ENCODE measurements at regions not wholly inside any gene's neighbourhood (a gene's known extent, or its start where the extent isn't known, plus 50 kb on each side); places are given as distances from the start of the nearest gene placed in this dataset.

- WGBS, 5 donors: 24 to 37% (median 30%) methylated on average over 4 of the region's 4 CpGs
- TF ChIP-seq, protein P1, sequence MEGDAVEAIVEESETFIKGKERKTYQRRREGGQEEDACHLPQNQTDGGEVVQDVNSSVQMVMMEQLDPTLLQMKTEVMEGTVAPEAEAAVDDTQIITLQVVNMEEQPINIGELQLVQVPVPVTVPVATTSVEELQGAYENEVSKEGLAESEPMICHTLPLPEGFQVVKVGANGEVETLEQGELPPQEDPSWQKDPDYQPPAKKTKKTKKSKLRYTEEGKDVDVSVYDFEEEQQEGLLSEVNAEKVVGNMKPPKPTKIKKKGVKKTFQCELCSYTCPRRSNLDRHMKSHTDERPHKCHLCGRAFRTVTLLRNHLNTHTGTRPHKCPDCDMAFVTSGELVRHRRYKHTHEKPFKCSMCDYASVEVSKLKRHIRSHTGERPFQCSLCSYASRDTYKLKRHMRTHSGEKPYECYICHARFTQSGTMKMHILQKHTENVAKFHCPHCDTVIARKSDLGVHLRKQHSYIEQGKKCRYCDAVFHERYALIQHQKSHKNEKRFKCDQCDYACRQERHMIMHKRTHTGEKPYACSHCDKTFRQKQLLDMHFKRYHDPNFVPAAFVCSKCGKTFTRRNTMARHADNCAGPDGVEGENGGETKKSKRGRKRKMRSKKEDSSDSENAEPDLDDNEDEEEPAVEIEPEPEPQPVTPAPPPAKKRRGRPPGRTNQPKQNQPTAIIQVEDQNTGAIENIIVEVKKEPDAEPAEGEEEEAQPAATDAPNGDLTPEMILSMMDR (IDR thresholded peaks at IDR 0.05 in 8 of 11, conservative IDR thresholded peaks at IDR 0.05 in 3 of 11): no peak
- TF ChIP-seq POLR2A (IDR thresholded peaks at IDR 0.05): no peak
- no peak for TF ChIP-seq POLR2AphosphoS5 (IDR thresholded peaks at IDR 0.05)
- intact Hi-C loops (cut with DNase I; ENCODE audit: low total_unique reads): no loop called here
- peaks cover 0 to 16% (median 0%) of the 10 kb centered on the region in 7 donors for H3K27me3 ChIP-seq (replicated peaks in 1 of 7)
- H3K4me3 ChIP-seq: no peak overlapping the region
- no peaks in the 10 kb centered on the region for H3K9me3 ChIP-seq
- DNase-seq: no peak
- peak overlapping the region in 3 of 8 donors; percentile 29 to 46 (median 35) for H3K27ac ChIP-seq
- peaks cover 0 to 13% (median 3%) of the 10 kb centered on the region in 6 donors for H3K4me1 ChIP-seq
- H3K36me3 ChIP-seq: no peaks in the 10 kb centered on the region
These were observed 137.7 kb upstream of the BLID start for GRCh38 chr11:122253589-122254231.

DNA sequence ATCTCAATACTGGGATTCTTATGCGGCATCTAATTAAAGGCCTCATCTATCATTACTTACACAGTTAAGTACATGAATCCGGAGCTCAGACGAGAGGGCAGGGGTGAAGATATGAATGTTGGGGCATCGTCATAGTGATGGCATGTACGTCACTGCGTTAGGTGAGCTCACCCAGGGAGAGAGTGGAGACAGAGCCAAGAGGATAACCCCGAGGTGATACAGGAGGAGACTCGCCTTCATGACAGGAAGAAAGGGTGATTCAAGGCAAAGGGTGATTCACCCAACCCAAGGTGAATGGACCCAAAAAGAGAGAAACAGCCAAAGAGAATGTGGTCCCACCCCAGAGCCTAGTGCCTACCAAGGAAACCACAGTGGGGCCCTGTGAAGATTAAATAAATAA, 132.9 kb upstream of the BLID start:
- Histone ChIP-seq H3K4me1 (peaks cover 0 to 7% (median 1%) of the 10 kb centered on the region in 6 donors), H3K4me3 (no peak overlapping the region)
- 73 to 93% (median 77%) methylated on average over 8 of the region's 8 CpGs for WGBS, 5 donors

GRCh38 chr11:122248131-122248530, 132.1 kb upstream of the BLID start:
- intact Hi-C loops (cut with DNase I; ENCODE audit: low total_unique reads): no loop called here
- Histone ChIP-seq H3K27ac (no peak overlapping the region), H3K27me3 (replicated peaks in 1 of 7) (peaks cover 0 to 9% (median 0%) of the 10 kb centered on the region in 7 donors), H3K4me3 (no peak overlapping the region), H3K36me3 (no peaks in the 10 kb centered on the region), H3K9me3 (no peaks in the 10 kb centered on the region), H3K4me1 (peaks cover 0 to 1% (median 0%) of the 10 kb centered on the region in 6 donors)
- WGBS, 5 donors: 59 to 75% (median 67%) methylated on average over 4 of the region's 4 CpGs
- TF ChIP-seq POLR2A (IDR thresholded peaks at IDR 0.05) (no peak), POLR2AphosphoS5 (IDR thresholded peaks at IDR 0.05) (no peak)
- DNase-seq: no peak

More for the DNA sequence above, 132.9 kb upstream of the BLID start:
- no peak overlapping the region for H3K27ac ChIP-seq
- intact Hi-C loops (cut with DNase I; ENCODE audit: low total_unique reads): no loop called here
- no peak for DNase-seq
- no peak for TF ChIP-seq POLR2AphosphoS5 (IDR thresholded peaks at IDR 0.05)
- no peak for TF ChIP-seq POLR2A (IDR thresholded peaks at IDR 0.05)
- TF ChIP-seq, protein P1 (IDR thresholded peaks at IDR 0.05 in 8 of 11, conservative IDR thresholded peaks at IDR 0.05 in 3 of 11): no peak
- H3K9me3 ChIP-seq: no peaks in the 10 kb centered on the region
- H3K36me3 ChIP-seq: no peaks in the 10 kb centered on the region
- H3K27me3 ChIP-seq (replicated peaks in 1 of 7): peaks cover 0 to 9% (median 0%) of the 10 kb centered on the region in 7 donors

GRCh38 chr11:122246874-122247273, 130.9 kb upstream of the BLID start:
- H3K9me3 ChIP-seq: no peaks in the 10 kb centered on the region
- H3K27ac ChIP-seq: no peak overlapping the region
- 65 to 74% (median 67%) methylated on average over 2 of the region's 2 CpGs for WGBS, 5 donors
- H3K4me1 ChIP-seq: peaks cover 0 to 6% (median 0%) of the 10 kb centered on the region in 6 donors
- peaks cover 0 to 9% (median 0%) of the 10 kb centered on the region in 7 donors for H3K27me3 ChIP-seq (replicated peaks in 1 of 7)
- intact Hi-C loops (cut with DNase I; ENCODE audit: low total_unique reads): no loop called here
- H3K4me3 ChIP-seq: no peak overlapping the region
- no peaks in the 10 kb centered on the region for H3K36me3 ChIP-seq
- TF ChIP-seq, protein P1 (IDR thresholded peaks at IDR 0.05 in 8 of 11, conservative IDR thresholded peaks at IDR 0.05 in 3 of 11): no peak
- TF ChIP-seq POLR2A (IDR thresholded peaks at IDR 0.05) (no peak), POLR2AphosphoS5 (IDR thresholded peaks at IDR 0.05) (no peak)
- DNase-seq: no peak
